ENCODE measurements at regions not wholly inside any gene's neighbourhood (a gene's known extent, or its start where the extent isn't known, plus 50 kb on each side); places are given as distances from the start of the nearest gene placed in this dataset.
"Not testable (repeated sequence)": the region's sequence is repeated elsewhere in the genome, so short reads cannot be mapped to it uniquely, and the experiment has no call there.

GRCh38 chr6:105675715-105676397 is 273.0 kb upstream of the PREP start:
- Histone ChIP-seq H3K27me3 (ENCODE audit: control insufficient read depth, insufficient read depth, low read length) (no peaks in the 10 kb centered on the region), H3K4me3 (ENCODE audit: low read length) (no peak overlapping the region), H3K4me2 (ENCODE audit: low read length) (peak overlapping the region; percentile 29), H3K9me3 (replicated peaks; ENCODE audit: low read length) (no peaks in the 10 kb centered on the region), H3K36me3 (ENCODE audit: insufficient read depth, low read length) (no peaks in the 10 kb centered on the region), H3K9ac (ENCODE audit: low read depth, low read length) (no peak overlapping the region), H3K4me1 (ENCODE audit: control insufficient read depth, insufficient read depth, low read length) (peaks cover 12% of the 10 kb centered on the region)

DNA sequence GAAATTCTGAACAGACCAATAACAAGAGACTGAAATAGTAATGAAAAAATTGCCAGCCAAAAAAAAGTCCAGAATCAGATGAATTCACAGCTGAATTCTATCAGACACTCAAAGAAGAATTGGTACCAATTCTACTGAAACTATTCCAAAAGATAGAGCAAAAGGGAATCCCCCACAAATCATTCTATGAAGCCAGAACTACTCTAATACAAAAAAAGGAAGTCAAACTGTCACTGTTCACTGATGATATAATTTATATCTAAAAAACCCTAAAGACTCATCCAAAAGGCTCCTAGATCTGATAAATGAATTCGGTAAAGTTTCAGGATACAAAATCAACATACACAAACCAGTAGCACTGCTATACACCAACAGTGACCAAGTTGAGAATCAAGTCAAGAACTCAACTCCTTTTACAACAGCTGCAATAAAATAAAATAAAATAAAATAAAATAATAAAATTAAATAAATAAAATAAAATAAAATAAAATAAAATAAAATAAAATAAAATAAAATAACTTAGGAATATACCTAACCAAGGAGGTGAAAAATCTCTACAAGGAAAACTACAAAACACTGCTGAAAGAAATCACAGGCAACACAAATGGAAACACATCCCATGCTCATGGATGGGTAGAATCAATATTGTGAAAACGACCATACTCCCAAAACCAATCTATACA is 270.1 kb upstream of the PREP start:
- not testable (repeated sequence) for H3K9ac ChIP-seq (ENCODE audit: low read depth, low read length); H3K27me3 ChIP-seq (ENCODE audit: control insufficient read depth, insufficient read depth, low read length); H3K9me3 ChIP-seq (replicated peaks; ENCODE audit: low read length); H3K36me3 ChIP-seq (ENCODE audit: insufficient read depth, low read length); H3K4me3 ChIP-seq (ENCODE audit: low read length); H3K4me2 ChIP-seq (ENCODE audit: low read length)
- H3K4me1 ChIP-seq (ENCODE audit: control insufficient read depth, insufficient read depth, low read length): peaks cover 11% of the 10 kb centered on the region

GRCh38 chr6:105669232-105669631 is 266.4 kb upstream of the PREP start:
- H3K9ac ChIP-seq (ENCODE audit: low read depth, low read length): no peak overlapping the region
- H3K4me3 ChIP-seq (ENCODE audit: low read length): no peak overlapping the region
- H3K36me3 ChIP-seq (ENCODE audit: insufficient read depth, low read length): no peaks in the 10 kb centered on the region
- no peaks in the 10 kb centered on the region for H3K27me3 ChIP-seq (ENCODE audit: control insufficient read depth, insufficient read depth, low read length)
- H3K4me2 ChIP-seq (ENCODE audit: low read length): no peak overlapping the region
- H3K9me3 ChIP-seq (replicated peaks; ENCODE audit: low read length): no peaks in the 10 kb centered on the region
- H3K4me1 ChIP-seq (ENCODE audit: control insufficient read depth, insufficient read depth, low read length): peaks cover 8% of the 10 kb centered on the region

- H3K4me1 ChIP-seq (ENCODE audit: control insufficient read depth, insufficient read depth, low read length): peaks cover 8% of the 10 kb centered on the region
- no peaks in the 10 kb centered on the region for H3K9me3 ChIP-seq (replicated peaks; ENCODE audit: low read length)
- no peaks in the 10 kb centered on the region for H3K36me3 ChIP-seq (ENCODE audit: insufficient read depth, low read length)
- no peaks in the 10 kb centered on the region for H3K27me3 ChIP-seq (ENCODE audit: control insufficient read depth, insufficient read depth, low read length)
- H3K4me3 ChIP-seq (ENCODE audit: low read length): no peak overlapping the region
- H3K4me2 ChIP-seq (ENCODE audit: low read length): no peak overlapping the region
- no peak overlapping the region for H3K9ac ChIP-seq (ENCODE audit: low read depth, low read length)
Observed at GRCh38 chr6:105667056-105667455, 264.2 kb upstream of the PREP start.

DNA sequence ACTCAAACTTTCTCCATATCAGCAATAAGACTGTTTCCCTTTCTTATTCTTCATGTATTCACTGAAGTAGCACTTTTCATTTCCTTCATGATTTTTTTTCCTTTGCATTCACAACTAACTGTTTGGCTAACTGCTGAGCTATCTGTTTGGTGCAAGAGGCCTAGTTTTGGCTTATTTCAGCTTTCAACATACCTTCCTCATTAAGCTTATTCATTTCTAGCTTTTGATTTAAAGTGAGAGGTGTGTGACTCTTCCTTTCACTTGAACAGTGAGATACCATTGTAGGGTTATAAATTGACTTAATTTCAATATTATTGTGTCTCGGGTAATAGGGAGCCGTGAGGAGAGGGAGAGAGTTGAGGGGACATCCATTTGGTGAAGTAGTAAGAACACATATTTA is 262.0 kb upstream of the PREP start:
- peaks cover 8% of the 10 kb centered on the region for H3K4me1 ChIP-seq (ENCODE audit: control insufficient read depth, insufficient read depth, low read length)
- H3K36me3 ChIP-seq (ENCODE audit: insufficient read depth, low read length): no peaks in the 10 kb centered on the region
- no peak overlapping the region for H3K4me3 ChIP-seq (ENCODE audit: low read length)
- H3K9me3 ChIP-seq (replicated peaks; ENCODE audit: low read length): no peaks in the 10 kb centered on the region
- no peaks in the 10 kb centered on the region for H3K27me3 ChIP-seq (ENCODE audit: control insufficient read depth, insufficient read depth, low read length)
- no peak overlapping the region for H3K4me2 ChIP-seq (ENCODE audit: low read length)
- H3K9ac ChIP-seq (ENCODE audit: low read depth, low read length): no peak overlapping the region

GRCh38 chr6:105651969-105652368 is 249.1 kb upstream of the PREP start:
- Histone ChIP-seq H3K4me2 (ENCODE audit: low read length) (no peak overlapping the region), H3K36me3 (ENCODE audit: insufficient read depth, low read length) (no peaks in the 10 kb centered on the region), H3K9ac (ENCODE audit: low read depth, low read length) (no peak overlapping the region), H3K9me3 (replicated peaks; ENCODE audit: low read length) (no peaks in the 10 kb centered on the region), H3K27me3 (ENCODE audit: control insufficient read depth, insufficient read depth, low read length) (no peaks in the 10 kb centered on the region), H3K4me3 (ENCODE audit: low read length) (no peak overlapping the region), H3K4me1 (ENCODE audit: control insufficient read depth, insufficient read depth, low read length) (no peaks in the 10 kb centered on the region)

DNA sequence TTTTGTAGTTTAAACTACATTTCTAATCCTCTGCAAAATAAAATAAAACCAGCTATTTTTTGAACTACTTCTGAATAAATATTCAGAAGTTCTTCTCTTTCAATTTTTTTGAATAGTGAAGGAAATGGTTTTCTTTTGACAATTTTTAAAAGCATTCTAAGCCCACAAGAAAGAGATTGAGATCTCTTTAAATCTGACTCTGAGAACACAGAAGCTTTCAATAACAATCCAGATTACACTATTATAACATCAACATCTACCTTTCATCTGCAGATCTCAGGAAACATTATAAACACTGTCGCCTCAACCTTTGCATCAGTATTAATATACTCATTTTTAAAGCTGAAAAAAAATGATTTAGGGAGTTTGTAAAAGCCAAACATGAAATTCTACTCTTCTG is 247.5 kb upstream of the PREP start:
- H3K27me3 ChIP-seq (ENCODE audit: control insufficient read depth, insufficient read depth, low read length): no peaks in the 10 kb centered on the region
- no peak overlapping the region for H3K9ac ChIP-seq (ENCODE audit: low read depth, low read length)
- no peak overlapping the region for H3K4me3 ChIP-seq (ENCODE audit: low read length)
- H3K9me3 ChIP-seq (replicated peaks; ENCODE audit: low read length): no peaks in the 10 kb centered on the region
- H3K4me1 ChIP-seq (ENCODE audit: control insufficient read depth, insufficient read depth, low read length): peaks cover 8% of the 10 kb centered on the region
- H3K36me3 ChIP-seq (ENCODE audit: insufficient read depth, low read length): no peaks in the 10 kb centered on the region
- H3K4me2 ChIP-seq (ENCODE audit: low read length): no peak overlapping the region

- H3K27me3 ChIP-seq (ENCODE audit: control insufficient read depth, insufficient read depth, low read length): no peaks in the 10 kb centered on the region
- no peaks in the 10 kb centered on the region for H3K36me3 ChIP-seq (ENCODE audit: insufficient read depth, low read length)
- no peak overlapping the region for H3K9ac ChIP-seq (ENCODE audit: low read depth, low read length)
- peaks cover 8% of the 10 kb centered on the region for H3K4me1 ChIP-seq (ENCODE audit: control insufficient read depth, insufficient read depth, low read length)
- no peak overlapping the region for H3K4me2 ChIP-seq (ENCODE audit: low read length)
- H3K4me3 ChIP-seq (ENCODE audit: low read length): no peak overlapping the region
- no peaks in the 10 kb centered on the region for H3K9me3 ChIP-seq (replicated peaks; ENCODE audit: low read length)
Observed at GRCh38 chr6:105649192-105649591, 246.3 kb upstream of the PREP start.

- Histone ChIP-seq H3K36me3 (ENCODE audit: insufficient read depth, low read length) (no peaks in the 10 kb centered on the region), H3K27me3 (ENCODE audit: control insufficient read depth, insufficient read depth, low read length) (no peaks in the 10 kb centered on the region), H3K9me3 (replicated peaks; ENCODE audit: low read length) (no peaks in the 10 kb centered on the region), H3K4me2 (ENCODE audit: low read length) (no peak overlapping the region), H3K4me3 (ENCODE audit: low read length) (no peak overlapping the region), H3K4me1 (ENCODE audit: control insufficient read depth, insufficient read depth, low read length) (peaks cover 8% of the 10 kb centered on the region), H3K9ac (ENCODE audit: low read depth, low read length) (no peak overlapping the region)
Observed at GRCh38 chr6:105648276-105648675, 245.4 kb upstream of the PREP start.

- H3K36me3 ChIP-seq (ENCODE audit: insufficient read depth, low read length): no peaks in the 10 kb centered on the region
- H3K9ac ChIP-seq (ENCODE audit: low read depth, low read length): no peak overlapping the region
- H3K4me1 ChIP-seq (ENCODE audit: control insufficient read depth, insufficient read depth, low read length): peaks cover 8% of the 10 kb centered on the region
- H3K4me2 ChIP-seq (ENCODE audit: low read length): no peak overlapping the region
- no peaks in the 10 kb centered on the region for H3K27me3 ChIP-seq (ENCODE audit: control insufficient read depth, insufficient read depth, low read length)
- H3K4me3 ChIP-seq (ENCODE audit: low read length): no peak overlapping the region
- no peaks in the 10 kb centered on the region for H3K9me3 ChIP-seq (replicated peaks; ENCODE audit: low read length)
Observed at GRCh38 chr6:105646391-105646867, 243.5 kb upstream of the PREP start.

- no peak overlapping the region for H3K4me3 ChIP-seq (ENCODE audit: low read length)
- H3K27me3 ChIP-seq (ENCODE audit: control insufficient read depth, insufficient read depth, low read length): no peaks in the 10 kb centered on the region
- H3K4me2 ChIP-seq (ENCODE audit: low read length): no peak overlapping the region
- H3K9ac ChIP-seq (ENCODE audit: low read depth, low read length): no peak overlapping the region
- H3K9me3 ChIP-seq (replicated peaks; ENCODE audit: low read length): no peaks in the 10 kb centered on the region
- H3K36me3 ChIP-seq (ENCODE audit: insufficient read depth, low read length): no peaks in the 10 kb centered on the region
- peaks cover 8% of the 10 kb centered on the region for H3K4me1 ChIP-seq (ENCODE audit: control insufficient read depth, insufficient read depth, low read length)
Observed at GRCh38 chr6:105645958-105646357, 243.1 kb upstream of the PREP start.

DNA sequence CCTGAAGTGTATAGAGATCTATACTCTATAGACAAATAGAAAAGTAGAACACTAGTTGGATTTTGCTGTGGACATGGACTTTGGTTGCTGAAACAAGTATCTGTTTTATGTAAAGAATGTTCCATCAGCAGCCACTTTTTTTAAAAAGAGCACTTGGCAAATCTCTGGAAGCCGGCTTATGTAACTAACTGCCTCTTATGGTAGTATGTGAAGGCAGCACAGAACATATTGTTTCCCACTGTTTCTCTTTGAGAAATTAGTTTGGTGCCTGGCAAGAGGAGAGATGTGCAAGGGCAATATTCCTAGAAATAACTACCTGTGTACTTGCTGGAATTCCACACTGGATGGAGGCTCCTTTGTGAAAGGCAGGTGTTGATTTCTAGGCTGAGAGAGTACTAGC is 242.3 kb upstream of the PREP start:
- Histone ChIP-seq H3K4me2 (ENCODE audit: low read length) (no peak overlapping the region), H3K9ac (ENCODE audit: low read depth, low read length) (no peak overlapping the region), H3K27me3 (ENCODE audit: control insufficient read depth, insufficient read depth, low read length) (no peaks in the 10 kb centered on the region), H3K36me3 (ENCODE audit: insufficient read depth, low read length) (no peaks in the 10 kb centered on the region), H3K4me1 (ENCODE audit: control insufficient read depth, insufficient read depth, low read length) (peaks cover 8% of the 10 kb centered on the region), H3K4me3 (ENCODE audit: low read length) (no peak overlapping the region), H3K9me3 (replicated peaks; ENCODE audit: low read length) (no peaks in the 10 kb centered on the region)

Data from skeletal muscle satellite cell (primary cell).